Kidney epithelial cell (primary cell): ENCODE measurements at regions not wholly inside any gene's neighbourhood (a gene's known extent, or its start where the extent isn't known, plus 50 kb on each side); places are given as distances from the start of the nearest gene placed in this dataset.
"Not testable (repeated sequence)": the region's sequence is repeated elsewhere in the genome, so short reads cannot be mapped to it uniquely, and the experiment has no call there.

ENCODE experiments used
- DNase-seq: peaks from one replicate; pipeline ENCODE4 v3.0.0-alpha.2; 2010; ENCODE audit warnings: low read depth
- H3K27me3 ChIP-seq: 2 replicates; pipeline ENCODE4 v1.6.0; 2011; ENCODE audit warnings: low read length; ENCODE audit not compliant: control insufficient read depth, insufficient read depth
- H3K36me3 ChIP-seq: 2 replicates; pipeline ENCODE4 v1.5.1; 2011; ENCODE audit warnings: low read length; ENCODE audit not compliant: control insufficient read depth, insufficient read depth
- H3K4me3 ChIP-seq: 2 replicates; pipeline ENCODE4 v1.5.1; 2011; ENCODE audit warnings: low read depth, mild to moderate bottlenecking, control low read depth, low read length
- CTCF ChIP-seq: IDR thresholded peaks from 2 replicates; pipeline ENCODE4 v1.5.1; 2011; ENCODE audit warnings: mild to moderate bottlenecking, moderate library complexity, low read length, control low read depth, inconsistent platforms; ENCODE audit not compliant: insufficient read depth, poor library complexity, severe bottlenecking

- Histone ChIP-seq H3K4me3 (no peak overlapping the region), H3K27me3 (no peaks in the 10 kb centered on the region), H3K36me3 (no peaks in the 10 kb centered on the region)
- DNase-seq, result peak; percentile 18
- TF ChIP-seq CTCF, result no peak
Observed at GRCh38 chr10:84706875-84707274, 378.5 kb downstream of the CCSER2 start.

GRCh38 chr10:84715911-84716310 lies 387.5 kb downstream of the CCSER2 start:
- H3K27me3 ChIP-seq, result no peaks in the 10 kb centered on the region
- peak; percentile 70 for TF ChIP-seq CTCF
- no peak overlapping the region for H3K4me3 ChIP-seq
- no peak for DNase-seq
- no peaks in the 10 kb centered on the region for H3K36me3 ChIP-seq

- Histone ChIP-seq H3K4me3 (no peak overlapping the region), H3K27me3 (no peaks in the 10 kb centered on the region), H3K36me3 (no peaks in the 10 kb centered on the region)
- no peak for TF ChIP-seq CTCF
- DNase-seq, result no peak
Observed at GRCh38 chr10:84718877-84719616, 390.7 kb downstream of the CCSER2 start.

- H3K36me3 ChIP-seq, result no peaks in the 10 kb centered on the region
- DNase-seq, result no peak
- TF ChIP-seq CTCF, result no peak
- H3K27me3 ChIP-seq, result no peaks in the 10 kb centered on the region
- no peak overlapping the region for H3K4me3 ChIP-seq
Observed at GRCh38 chr10:84719687-84720086, 391.3 kb downstream of the CCSER2 start.

- H3K27me3 ChIP-seq, result no peaks in the 10 kb centered on the region
- H3K4me3 ChIP-seq, result no peak overlapping the region
- TF ChIP-seq CTCF, result no peak
- no peak for DNase-seq
- no peaks in the 10 kb centered on the region for H3K36me3 ChIP-seq
Observed at GRCh38 chr10:84727398-84727797, 399.0 kb downstream of the CCSER2 start.

GRCh38 chr10:84739126-84739525 lies 410.7 kb downstream of the CCSER2 start:
- not testable (repeated sequence) for H3K4me3 ChIP-seq, DNase-seq, H3K27me3 ChIP-seq, H3K36me3 ChIP-seq
